HCEC 1CT (cell line): ENCODE measurements at regions not wholly inside any gene's neighbourhood (a gene's known extent, or its start where the extent isn't known, plus 50 kb on each side); places are given as distances from the start of the nearest gene placed in this dataset.

ENCODE experiments used
- DNase-seq: peaks from one replicate; pipeline ENCODE4 v3.0.0-alpha.2; 2017

- DNase-seq: no peak
These were observed 257.5 kb downstream of the SHQ1 start for GRCh38 chr3:72590732-72591221.

GRCh38 chr3:72587282-72587681 lies 261.0 kb downstream of the SHQ1 start:
- DNase-seq: no peak

GRCh38 chr3:72586694-72587093 lies 261.6 kb downstream of the SHQ1 start:
- no peak for DNase-seq

GRCh38 chr3:72585966-72586365 lies 262.3 kb downstream of the SHQ1 start:
- no peak for DNase-seq

GRCh38 chr3:72584262-72584661 lies 264.0 kb downstream of the SHQ1 start:
- DNase-seq: no peak

- DNase-seq: no peak
These were observed 265.3 kb downstream of the SHQ1 start for GRCh38 chr3:72582963-72583362.

- DNase-seq: no peak
These were observed 265.9 kb downstream of the SHQ1 start for GRCh38 chr3:72582211-72582878.

GRCh38 chr3:72580900-72581299 lies 267.3 kb downstream of the SHQ1 start:
- no peak for DNase-seq

- no peak for DNase-seq
These were observed 267.9 kb downstream of the SHQ1 start for GRCh38 chr3:72580246-72580756.

GRCh38 chr3:72579581-72580245 lies 268.5 kb downstream of the SHQ1 start:
- DNase-seq: no peak

- DNase-seq: no peak
These were observed 269.1 kb downstream of the SHQ1 start for GRCh38 chr3:72579191-72579580.

GRCh38 chr3:72577190-72577589 lies 271.1 kb downstream of the SHQ1 start:
- DNase-seq: no peak

GRCh38 chr3:72576563-72576962 lies 271.7 kb downstream of the SHQ1 start:
- DNase-seq: no peak

- no peak for DNase-seq
These were observed 274.1 kb downstream of the SHQ1 start for GRCh38 chr3:72574144-72574543.

GRCh38 chr3:72573051-72573450 lies 275.2 kb downstream of the SHQ1 start:
- DNase-seq: no peak

GRCh38 chr3:72572489-72573007 lies 275.7 kb downstream of the SHQ1 start:
- DNase-seq: no peak

GRCh38 chr3:72571638-72572114 lies 276.6 kb downstream of the SHQ1 start:
- DNase-seq: no peak

GRCh38 chr3:72571052-72571451 lies 277.2 kb downstream of the SHQ1 start:
- DNase-seq: no peak

- no peak for DNase-seq
These were observed 278.3 kb downstream of the SHQ1 start for GRCh38 chr3:72569754-72570440.

- no peak for DNase-seq
These were observed 280.2 kb downstream of the SHQ1 start for GRCh38 chr3:72568083-72568482.

GRCh38 chr3:72567474-72567873 lies 280.8 kb downstream of the SHQ1 start:
- no peak for DNase-seq

- no peak for DNase-seq
These were observed 282.7 kb downstream of the SHQ1 start for GRCh38 chr3:72565593-72565992.

GRCh38 chr3:72563690-72564370 lies 284.4 kb downstream of the SHQ1 start:
- DNase-seq: no peak
